GM12878 (cell line): ENCODE measurements at regions not wholly inside any gene's neighbourhood (a gene's known extent, or its start where the extent isn't known, plus 50 kb on each side); places are given as distances from the start of the nearest gene placed in this dataset.

Experiments
- ATAC-seq: fragments of 200-7000 bp; cut with Tn5 transposase; 3 replicates; pipeline ENCODE4 v1.9.1; 2020; ENCODE audit warnings: mild to moderate bottlenecking, moderate library complexity
- BruUV-seq: library from RNA; stranded (reverse); fragments of 400-500 nt; replicated peaks from 2 replicates; lab custom pipeline; 2021; lab: Mats Ljungman, UMichigan
- CTCF ChIA-PET: fragments of 300-600 bp; sonication (Branson Sonifier 250); formaldehyde crosslinking; extraction: SDS; loops from one replicate; lab custom pipeline; 2021; ENCODE audit warnings: inconsistent platforms; lab: Yijun Ruan, JAX
- POLR2A ChIA-PET: fragments of 350-600 bp; formaldehyde crosslinking; extraction: SDS; loops from one replicate; lab custom pipeline; 2021; ENCODE audit warnings: inconsistent platforms; lab: Charles Lee
- RAD21 ChIA-PET: fragments of 300-600 bp; sonication (Branson Sonifier 250); formaldehyde crosslinking; loops from one replicate; lab custom pipeline; 2023; ENCODE audit warnings: antibody characterized with exemption; ENCODE audit not compliant: unreplicated experiment; lab: Charles Lee
- SMC1A ChIA-PET: fragments of 300-600 bp; sonication (Branson Sonifier 250); formaldehyde crosslinking; loops from one replicate; lab custom pipeline; 2023; ENCODE audit not compliant: unreplicated experiment, uncharacterized antibody; lab: Charles Lee
- DNase-seq: peaks from one replicate; pipeline ENCODE4 v3.0.0-alpha.2; 2011; ENCODE audit warnings: low read depth, low spot score
- FAIRE-seq: peaks from 3 replicates; lab custom pipeline; 2011; peaks lifted over from hg19 to GRCh38; lab: Jason Lieb, UNC
- H2AFZ ChIP-seq: 2 replicates; pipeline ENCODE4 v1.6.0; 2011; ENCODE audit warnings: low read depth, low read length, control low read depth; ENCODE audit not compliant: control insufficient read depth
- H3K27ac ChIP-seq: 2 replicates; pipeline ENCODE4 v1.5.1; 2011; ENCODE audit warnings: control low read depth; ENCODE audit not compliant: control insufficient read depth, insufficient read depth
- H3K27me3 ChIP-seq, 2 experiments: replicated peaks in 1 of 2; 2 replicates each; pipeline versions ENCODE4 v1.6.0 to v1.6.1; 2011; ENCODE audit warnings: low read length in 1 of 2; ENCODE audit not compliant: control insufficient read depth in 2 of 2, insufficient read depth in 2 of 2
- H3K36me3 ChIP-seq, 2 experiments: 2 replicates each; pipeline ENCODE4 v1.5.1; 2011; ENCODE audit warnings: low read length in 1 of 2; ENCODE audit not compliant: control insufficient read depth in 2 of 2, insufficient read depth in 2 of 2
- H3K4me1 ChIP-seq: 2 replicates; pipeline ENCODE4 v1.6.1; 2011; ENCODE audit warnings: mild to moderate bottlenecking, low read length, moderate library complexity, mixed read lengths; ENCODE audit not compliant: control insufficient read depth, insufficient read depth
- H3K4me2 ChIP-seq: 2 replicates; pipeline ENCODE4 v1.6.0; 2011; ENCODE audit warnings: control low read depth; ENCODE audit not compliant: control insufficient read depth, insufficient read depth
- H3K4me3 ChIP-seq: fragments of 200-600 bp; sonication (generic); 2 replicates; pipeline ENCODE4 v1.5.1; 2016
- H3K79me2 ChIP-seq: 2 replicates; pipeline ENCODE4 v1.6.0; 2011; ENCODE audit warnings: low read length; ENCODE audit not compliant: control insufficient read depth, insufficient read depth
- H3K9ac ChIP-seq: 2 replicates; pipeline ENCODE4 v1.8.0; 2011; ENCODE audit warnings: low read length, control low read depth, mixed read lengths; ENCODE audit not compliant: control insufficient read depth, insufficient read depth
- H3K9me3 ChIP-seq: replicated peaks from 3 replicates; pipeline ENCODE4 v1.5.1; 2011; ENCODE audit warnings: mild to moderate bottlenecking, low read length; ENCODE audit not compliant: control insufficient read depth, insufficient read depth
- H4K20me1 ChIP-seq: 2 replicates; pipeline ENCODE4 v1.6.0; 2011; ENCODE audit not compliant: control insufficient read depth, insufficient read depth
- ASH2L ChIP-seq: fragments of 300-600, 200-600 bp; sonication (generic); IDR thresholded peaks from 2 replicates; pipeline ENCODE4 v1.6.1; 2017; ENCODE audit warnings: low read depth, mild to moderate bottlenecking, borderline replicate concordance
- CHD4 ChIP-seq: fragments of 200-600 bp; sonication (generic); IDR thresholded peaks from 2 replicates; pipeline ENCODE4 v1.6.1; 2016; ENCODE audit warnings: mild to moderate bottlenecking
- CREM ChIP-seq: IDR thresholded peaks from 2 replicates; pipeline ENCODE4 v1.6.1; 2014; ENCODE audit warnings: antibody characterized with exemption, low read depth
- EED ChIP-seq: sonication (generic); IDR thresholded peaks from 2 replicates; pipeline ENCODE4 v1.6.1; 2016; ENCODE audit warnings: antibody characterized with exemption, low read depth
- ELK1 ChIP-seq: IDR thresholded peaks from 2 replicates; pipeline ENCODE4 v1.6.1; 2012; ENCODE audit warnings: low read depth, low read length, improper control_type of control experiment
- EP300 ChIP-seq, 2 experiments: fragments of 150-350 bp in 1 of 2; IDR thresholded peaks; 2 replicates each; pipeline ENCODE4 v1.6.1; 2011 to 2012; ENCODE audit warnings: low read depth in 2 of 2, low read length in 2 of 2, borderline replicate concordance in 1 of 2, improper control_type of control experiment in 1 of 2, inconsistent platforms in 1 of 2; ENCODE audit not compliant: control insufficient read depth in 1 of 2
- IKZF2 ChIP-seq, 2 experiments: fragments of 450-650 bp; IDR thresholded peaks; 2 replicates each; pipeline ENCODE4 v1.6.1; 2017; ENCODE audit warnings: mild to moderate bottlenecking in 2 of 2, moderate library complexity in 2 of 2
- IRF3 ChIP-seq: fragments of 450-650 bp; IDR thresholded peaks from 2 replicates; pipeline ENCODE4 v1.6.1; 2014; ENCODE audit warnings: mild to moderate bottlenecking
- KLF5 ChIP-seq: fragments of 450-650 bp; IDR thresholded peaks from 2 replicates; pipeline ENCODE4 v1.6.1; 2014; ENCODE audit warnings: mild to moderate bottlenecking; ENCODE audit not compliant: partially characterized antibody
- NFIC ChIP-seq: IDR thresholded peaks from 2 replicates; pipeline ENCODE4 v1.6.1; 2012; ENCODE audit warnings: low read depth, mild to moderate bottlenecking, inconsistent platforms, low read length, moderate library complexity
- NR2C1 ChIP-seq: fragments of 450-650 bp; IDR thresholded peaks from 2 replicates; pipeline ENCODE4 v1.6.1; 2017; ENCODE audit warnings: antibody characterized with exemption, mild to moderate bottlenecking, moderate library complexity
- PRDM15 ChIP-seq: fragments of 450-650 bp; formaldehyde crosslinking; IDR thresholded peaks from 2 replicates; pipeline ENCODE4 v1.4.0; 2020; ENCODE audit warnings: mild to moderate bottlenecking, moderate library complexity
- RAD51 ChIP-seq: fragments of 450-650 bp; IDR thresholded peaks from 2 replicates; pipeline ENCODE4 v1.6.1; 2016; ENCODE audit warnings: moderate library complexity, mild to moderate bottlenecking, inconsistent platforms
- RELA ChIP-seq: fragments of 450-650 bp; IDR thresholded peaks from 2 replicates; pipeline ENCODE4 v1.8.0; 2014; ENCODE audit warnings: borderline replicate concordance; ENCODE audit not compliant: partially characterized antibody
- RELB ChIP-seq: fragments of 450-650 bp; IDR thresholded peaks from 2 replicates; pipeline ENCODE4 v1.6.1; 2017; ENCODE audit warnings: low read depth, mild to moderate bottlenecking, moderate library complexity
- RUNX3 ChIP-seq: IDR thresholded peaks from 2 replicates; pipeline ENCODE4 v1.6.1; 2012; ENCODE audit warnings: low read length, inconsistent platforms
- SIX5 ChIP-seq: IDR thresholded peaks from 2 replicates; pipeline ENCODE4 v1.6.1; 2011; ENCODE audit warnings: mild to moderate bottlenecking, low read depth, low read length, moderate library complexity; ENCODE audit not compliant: severe bottlenecking
- SP1 ChIP-seq: IDR thresholded peaks from one replicate; pipeline ENCODE4 v1.6.1; 2011; ENCODE audit warnings: low read depth, low read length
- TCF12 ChIP-seq: IDR thresholded peaks from 2 replicates; pipeline ENCODE4 v1.6.1; 2011; ENCODE audit warnings: low read depth, mild to moderate bottlenecking, low read length
- ZSCAN29 ChIP-seq: fragments of 450-650 bp; IDR thresholded peaks from 2 replicates; pipeline ENCODE4 v1.6.1; 2017; ENCODE audit warnings: mild to moderate bottlenecking, moderate library complexity
- WGBS: methylation state at CpG from one replicate; pipeline ENCODE4 v1.1.6; 2016; ENCODE audit warnings: low lambda C conversion rate; ENCODE audit not compliant: insufficient replicate concordance, insufficient coverage; ENCODE audit errors: missing lambda C conversion rate; 5-methylcytosine and 5-hydroxymethylcytosine counted together
- in situ Hi-C: fragments of 300-500 bp; cut with MboI; formaldehyde crosslinking; loops from 9 replicates; pipeline ENCODE4 v1.14.3; 2018; ENCODE audit warnings: mixed read lengths
- intact Hi-C: fragments of 100-400 bp; cut with micrococcal nuclease; formaldehyde crosslinking; loops from one replicate; pipeline ENCODE4 v1.14.2; 2022; ENCODE audit not compliant: unreplicated experiment

- Histone ChIP-seq H4K20me1 (no peaks in the 10 kb centered on the region), H3K9ac (no peak overlapping the region), H3K27me3 (no peaks in the 10 kb centered on the region), H3K36me3 (no peaks in the 10 kb centered on the region), H2AFZ (no peak overlapping the region), H3K9me3 (no peaks in the 10 kb centered on the region), H3K4me3 (no peak overlapping the region), H3K79me2 (no peaks in the 10 kb centered on the region), H3K4me2 (no peak overlapping the region), H3K27ac (no peak overlapping the region), H3K4me1 (no peaks in the 10 kb centered on the region)
- DNase-seq (no peak), ATAC-seq (no peak), FAIRE-seq (no peak)
- ChIA-PET POLR2A (no interaction called here), RAD21 (no interaction called here), SMC1A (no interaction called here), CTCF (no interaction called here)
- no TSS peak for BruUV-seq
- TF ChIP-seq TCF12 (no peak), CREM (no peak), ELK1 (no peak), ZSCAN29 (no peak), NR2C1 (no peak), NFIC (no peak), RAD51 (no peak), ASH2L (no peak), EP300 (IDR thresholded peaks at IDR 0.05; ENCODE audit: borderline replicate concordance in 1 of 2, control insufficient read depth in 1 of 2, low read depth in 2 of 2, low read length in 2 of 2) (no peak), RELB (no peak), SIX5 (no peak), PRDM15 (CRISPR knock-in tag) (no peak), CHD4 (no peak), KLF5 (no peak), EED (no peak), SP1 (no peak), IKZF2 (IDR thresholded peaks at IDR 0.05) (no peak), RUNX3 (no peak), RELA (no peak), IRF3 (no peak)
- WGBS, result 38% methylated on average over 8 of the region's 8 CpGs
- intact Hi-C loops (no loop called here), in situ Hi-C loops (no loop called here)
Observed at GRCh38 chr10:128867819-128868218, 599.2 kb upstream of the MGMT start.
